ENCODE measurements at regions not wholly inside any gene's neighbourhood (a gene's known extent, or its start where the extent isn't known, plus 50 kb on each side); places are given as distances from the start of the nearest gene placed in this dataset.

GRCh38 chr12:91994208-91994797 lies 151.3 kb downstream of the BTG1 start:
- intact Hi-C loops (cut with micrococcal nuclease) = no loop called here
- peaks cover 39% of the 10 kb centered on the region for H3K4me1 Mint-ChIP-seq (ENCODE audit: low read depth)
- H3K36me3 Mint-ChIP-seq (ENCODE audit: low read depth) = peaks cover 15% of the 10 kb centered on the region
- POLR2A ChIA-PET = no interaction called here
- peaks cover 17% of the 10 kb centered on the region for H3K9me3 Mint-ChIP-seq
- CTCF ChIA-PET = no interaction called here
- ATAC-seq (no peak), DNase-seq (no peak)
- H3K4me3 Mint-ChIP-seq = no peak overlapping the region
- H3K27ac Mint-ChIP-seq = no peak overlapping the region
- TF ChIP-seq CTCF (IDR thresholded peaks at IDR 0.05) = no peak
- no peaks in the 10 kb centered on the region for H3K27me3 Mint-ChIP-seq

DNA sequence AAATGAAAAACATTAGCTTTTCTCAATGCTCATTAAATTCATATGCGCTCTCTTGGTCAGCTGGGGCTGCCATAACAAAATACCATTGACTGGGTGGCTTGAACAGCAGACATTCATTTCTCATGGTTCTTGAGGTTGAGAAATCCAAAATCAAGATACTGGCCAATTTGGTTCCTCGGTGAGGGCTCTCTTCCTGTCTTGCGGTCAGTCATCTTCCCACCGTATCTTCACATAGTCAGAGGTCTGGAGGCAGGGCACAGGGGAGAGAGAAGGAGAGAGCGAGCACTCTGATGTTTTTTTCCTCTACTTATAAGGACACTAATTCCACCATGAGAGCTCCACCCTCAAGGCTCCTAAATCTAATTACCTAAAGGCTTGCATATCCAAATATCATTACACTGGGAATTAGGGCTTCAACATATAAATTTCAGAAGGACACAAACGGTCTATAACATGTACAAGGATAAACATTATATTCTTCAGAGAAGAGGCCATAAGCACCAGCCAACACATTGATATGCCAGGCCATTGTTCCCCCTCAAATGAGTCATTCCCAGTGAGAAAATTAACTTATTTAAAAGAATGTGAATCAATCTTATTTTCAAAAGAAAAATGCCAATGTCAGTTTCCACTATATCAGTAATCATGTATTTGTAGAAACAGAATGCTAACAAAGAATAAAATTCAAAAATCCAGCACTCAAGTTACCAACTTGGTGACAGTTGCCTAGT lies 152.2 kb downstream of the BTG1 start:
- ChIA-PET POLR2A (no interaction called here), CTCF (interaction anchor here (1.2 kb wide), 1 partner anchor 10 kb away, joined by 3 read pairs; no protein-coding TSS in a partner anchor)
- intact Hi-C loops (cut with micrococcal nuclease) = no loop called here
- Mint-ChIP-seq H3K9me3 (peaks cover 11% of the 10 kb centered on the region), H3K36me3 (ENCODE audit: low read depth) (peaks cover 12% of the 10 kb centered on the region), H3K4me3 (no peak overlapping the region), H3K27ac (no peak overlapping the region), H3K27me3 (no peaks in the 10 kb centered on the region), H3K4me1 (ENCODE audit: low read depth) (peaks cover 40% of the 10 kb centered on the region)
- DNase-seq (no peak), ATAC-seq (no peak)
- TF ChIP-seq CTCF (IDR thresholded peaks at IDR 0.05) = no peak

DNA sequence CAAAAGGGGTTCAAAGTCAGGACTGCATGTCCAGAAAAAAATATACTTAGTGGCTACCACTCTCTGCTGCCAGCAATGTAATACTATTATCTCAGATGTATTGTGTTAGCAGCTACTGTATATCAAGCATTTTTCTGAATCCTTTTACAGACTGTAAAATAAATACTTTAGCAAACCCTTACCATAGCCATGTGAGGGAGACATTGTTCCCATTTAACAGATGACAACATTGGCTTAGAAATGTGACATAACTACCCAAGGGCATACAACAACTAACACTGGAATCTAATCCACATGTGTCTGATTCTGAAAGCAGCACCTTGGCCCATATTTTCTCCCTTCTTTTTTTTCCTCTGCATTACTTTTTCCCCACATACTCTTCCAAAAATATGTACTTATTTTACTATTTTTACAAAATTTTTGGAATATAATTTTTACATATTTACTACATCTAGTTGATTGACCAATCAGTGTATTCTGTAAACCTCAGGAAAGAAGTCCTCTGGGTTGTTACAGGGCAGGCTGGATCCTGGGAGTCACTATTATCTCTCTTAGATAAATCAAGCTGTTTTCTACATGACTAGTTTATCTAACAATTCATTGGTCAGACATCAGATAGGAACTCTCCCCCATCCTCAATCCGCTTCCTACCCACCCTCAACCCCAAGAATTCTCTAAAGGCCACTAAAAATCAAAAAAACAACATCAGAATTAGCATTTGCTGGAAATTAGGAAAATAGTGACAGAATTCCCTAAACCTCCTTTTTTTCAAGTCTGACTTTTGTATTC lies 154.1 kb downstream of the BTG1 start:
- peak; percentile 30 for TF ChIP-seq CTCF (IDR thresholded peaks at IDR 0.05)
- peak; percentile 65 for ATAC-seq
- no peak overlapping the region for H3K27ac Mint-ChIP-seq
- H3K9me3 Mint-ChIP-seq = peaks cover 5% of the 10 kb centered on the region
- peaks cover 8% of the 10 kb centered on the region for H3K36me3 Mint-ChIP-seq (ENCODE audit: low read depth)
- H3K4me1 Mint-ChIP-seq (ENCODE audit: low read depth) = peaks cover 44% of the 10 kb centered on the region
- ChIA-PET CTCF (interaction anchor here (0.9 to 1.1 kb wide), 4 partner anchors 11 to 180 kb away, joined by 3 to 5 read pairs (median 4); no protein-coding TSS in a partner anchor), POLR2A (no interaction called here)
- H3K4me3 Mint-ChIP-seq = no peak overlapping the region
- no peaks in the 10 kb centered on the region for H3K27me3 Mint-ChIP-seq
- intact Hi-C loops (cut with micrococcal nuclease) = no loop called here
- no peak for DNase-seq

- Mint-ChIP-seq H3K27ac (peak overlapping the region; percentile 37), H3K4me1 (ENCODE audit: low read depth) (peaks cover 54% of the 10 kb centered on the region), H3K4me3 (no peak overlapping the region), H3K27me3 (no peaks in the 10 kb centered on the region), H3K9me3 (peaks cover 5% of the 10 kb centered on the region), H3K36me3 (ENCODE audit: low read depth) (peaks cover 8% of the 10 kb centered on the region)
- ChIA-PET CTCF (interaction anchor here (0.9 to 1.5 kb wide), 6 partner anchors 10 to 179 kb away, joined by 3 to 6 read pairs (median 3); no protein-coding TSS in a partner anchor), POLR2A (interaction anchor here (1.9 kb wide), 1 partner anchor 155 kb away, joined by 4 read pairs; the partner anchor contains the start of gene BTG1)
- no peak for TF ChIP-seq CTCF (IDR thresholded peaks at IDR 0.05)
- DNase-seq (no peak), ATAC-seq (no peak)
- intact Hi-C loops (cut with micrococcal nuclease) = no loop called here
Measured at GRCh38 chr12:91990525-91990924, 155.1 kb downstream of the BTG1 start.

All from activated CD8-positive, alpha-beta T cell treated with anti-CD3 and anti-CD28 coated beads for 36 hours (primary cell).